HCT116 (cell line): ENCODE measurements at regions not wholly inside any gene's neighbourhood (a gene's known extent, or its start where the extent isn't known, plus 50 kb on each side); places are given as distances from the start of the nearest gene placed in this dataset.

Experiments used
- ATAC-seq: fragments of 200-7000 bp; cut with Tn5 transposase; 2 replicates; pipeline ENCODE4 v1.9.1; 2020; ENCODE audit warnings: mild to moderate bottlenecking, moderate library complexity
- BruUV-seq: library from RNA; stranded (reverse); fragments of 400-500 nt; replicated peaks from 2 replicates; lab custom pipeline; 2021; lab: Mats Ljungman, UMichigan
- CTCF ChIA-PET: fragments of 300-600 bp; sonication (Branson Sonifier 250); formaldehyde crosslinking; loops from one replicate; lab custom pipeline; 2021; ENCODE audit warnings: antibody characterized with exemption; lab: Charles Lee
- POLR2A ChIA-PET: fragments of 300-600, 350-600 bp; sonication (Branson Sonifier 250); formaldehyde crosslinking; loops from one replicate; lab custom pipeline; 2021; ENCODE audit warnings: antibody characterized with exemption; lab: Charles Lee
- RAD21 ChIA-PET, 2 experiments: fragments of 300-600 bp; sonication (Branson Sonifier 250); formaldehyde crosslinking; loops; one replicate each; lab custom pipeline; 2023; ENCODE audit warnings: low total read pairs in 2 of 2; ENCODE audit not compliant: uncharacterized antibody in 2 of 2, unreplicated experiment in 2 of 2, low non-redundant PET in 1 of 2; lab: Charles Lee
- DNase-seq: peaks from one replicate; pipeline ENCODE4 v3.0.0-alpha.2; 2010; ENCODE audit warnings: low read depth, low spot score
- H2AFZ ChIP-seq: fragments of 200-600 bp; shearing (Covaris generic), sonication (generic); 2 replicates; pipeline ENCODE4 v1.6.1; 2017; ENCODE audit warnings: low read depth, mixed run types, mixed read lengths, antibody characterized with exemption, low read length; ENCODE audit not compliant: poor library complexity, severe bottlenecking
- H3K27ac ChIP-seq: 2 replicates; pipeline ENCODE4 v1.5.1; 2012; ENCODE audit warnings: low read depth, low read length
- H3K27me3 ChIP-seq: fragments of 200-600 bp; sonication (generic); 2 replicates; pipeline ENCODE4 v1.6.1; 2016; ENCODE audit warnings: mixed run types, low read length, mixed read lengths; ENCODE audit not compliant: insufficient read depth
- H3K36me3 ChIP-seq, 2 experiments: fragments of 200-500 bp in 1 of 2; fragments of 200-600 bp in 1 of 2; sonication (Bioruptor generic) in 1 of 2; sonication (generic) in 1 of 2; 2 replicates each; pipeline versions ENCODE4 v1.5.1 to v1.6.1; 2014 to 2016; ENCODE audit warnings: low read length in 2 of 2, inconsistent platforms in 1 of 2, mixed read lengths in 1 of 2, mixed run types in 1 of 2; ENCODE audit not compliant: insufficient read depth in 2 of 2, control insufficient read depth in 1 of 2
- H3K4me1 ChIP-seq, 2 experiments: fragments of 200-600 bp in 1 of 2; sonication (generic) in 1 of 2; 2 replicates each; pipeline versions ENCODE4 v1.5.1 to v1.6.1; 2012 to 2017; ENCODE audit warnings: low read length in 2 of 2, inconsistent platforms in 1 of 2, mild to moderate bottlenecking in 1 of 2, mixed read lengths in 1 of 2, mixed run types in 1 of 2, moderate library complexity in 1 of 2; ENCODE audit not compliant: insufficient read depth in 2 of 2, control insufficient read depth in 1 of 2
- H3K4me2 ChIP-seq: fragments of 200-600 bp; sonication (generic); 2 replicates; pipeline ENCODE4 v1.6.1; 2017; ENCODE audit warnings: mixed run types, low read length, mixed read lengths
- H3K4me3 ChIP-seq, 2 experiments: fragments of 200-600 bp in 1 of 2; sonication (generic) in 1 of 2; replicated peaks in 1 of 2; 2 replicates each; pipeline ENCODE4 v1.5.1; 2011 to 2016; ENCODE audit warnings: low read length in 2 of 2, control low read depth in 1 of 2, low read depth in 1 of 2, mild to moderate bottlenecking in 1 of 2, mixed read lengths in 1 of 2, mixed run types in 1 of 2
- H3K79me2 ChIP-seq: fragments of 200-600 bp; sonication (generic); 2 replicates; pipeline ENCODE4 v1.6.1; 2017; ENCODE audit warnings: mild to moderate bottlenecking, mixed run types, low read length, moderate library complexity, mixed read lengths; ENCODE audit not compliant: insufficient read depth
- H3K9ac ChIP-seq: fragments of 200-600 bp; sonication (generic); 2 replicates; pipeline ENCODE4 v1.6.1; 2016; ENCODE audit warnings: low read length, mixed read lengths
- H3K9me2 ChIP-seq: fragments of 200-600 bp; sonication (generic), shearing (Covaris generic); 2 replicates; pipeline ENCODE4 v1.6.1; 2017; ENCODE audit warnings: mixed run types, mild to moderate bottlenecking, moderate library complexity; ENCODE audit not compliant: insufficient read depth
- H3K9me3 ChIP-seq, 2 experiments: fragments of 200-500 bp in 1 of 2; fragments of 200-600 bp in 1 of 2; sonication (Bioruptor generic) in 1 of 2; sonication (generic) in 1 of 2; 2 replicates each; pipeline ENCODE4 v1.6.1; 2014 to 2017; ENCODE audit warnings: low read length in 2 of 2, mixed read lengths in 2 of 2, inconsistent platforms in 1 of 2, low read depth in 1 of 2, mild to moderate bottlenecking in 1 of 2, mixed run types in 1 of 2, moderate library complexity in 1 of 2; ENCODE audit not compliant: control insufficient read depth in 1 of 2, insufficient read depth in 1 of 2
- H4K20me1 ChIP-seq: fragments of 200-600 bp; sonication (generic), shearing (Covaris generic); 2 replicates; pipeline ENCODE4 v1.6.1; 2017; ENCODE audit warnings: mixed run types, mild to moderate bottlenecking, moderate library complexity; ENCODE audit not compliant: insufficient read depth
- ATF3 ChIP-seq: IDR thresholded peaks from 2 replicates; pipeline ENCODE4 v1.6.1; 2012
- CBX3 ChIP-seq: IDR thresholded peaks from 2 replicates; pipeline ENCODE4 v1.6.1; 2012; ENCODE audit warnings: low read depth
- ELF1 ChIP-seq: IDR thresholded peaks from 2 replicates; pipeline ENCODE4 v1.6.1; 2012; ENCODE audit warnings: low read depth, borderline replicate concordance
- EZH2phosphoT487 ChIP-seq: fragments of 200-600 bp; IDR thresholded peaks from 2 replicates; pipeline ENCODE4 v1.6.1; 2018; ENCODE audit warnings: antibody characterized with exemption, borderline replicate concordance
- FOSL1 ChIP-seq: IDR thresholded peaks from 2 replicates; pipeline ENCODE4 v1.6.1; 2012; ENCODE audit warnings: low read depth
- JUND ChIP-seq: IDR thresholded peaks from 2 replicates; pipeline ENCODE4 v1.6.1; 2012
- MAX ChIP-seq: IDR thresholded peaks from 2 replicates; pipeline ENCODE4 v1.6.1; 2012
- POLR2A ChIP-seq: IDR thresholded peaks from 2 replicates; pipeline ENCODE4 v1.7.0; 2011; ENCODE audit warnings: borderline replicate concordance; ENCODE audit not compliant: insufficient read depth, insufficient read length; ENCODE audit errors: extremely low read depth
- POLR2AphosphoS5 ChIP-seq: IDR thresholded peaks from 2 replicates; pipeline ENCODE4 v1.6.1; 2011; ENCODE audit warnings: mild to moderate bottlenecking, low read depth, low read length, moderate library complexity
- RAD21 ChIP-seq: IDR thresholded peaks from 2 replicates; pipeline ENCODE4 v1.6.1; 2012; ENCODE audit warnings: low read depth, mild to moderate bottlenecking
- SRF ChIP-seq: IDR thresholded peaks from 2 replicates; pipeline ENCODE4 v1.6.1; 2012; ENCODE audit warnings: low read depth
- TCF7L2 ChIP-seq: IDR thresholded peaks from 2 replicates; pipeline ENCODE4 v1.7.0; 2011; ENCODE audit warnings: borderline replicate concordance, inconsistent platforms; ENCODE audit not compliant: insufficient read depth, insufficient read length; ENCODE audit errors: extremely low read depth
- ZBTB33 ChIP-seq: IDR thresholded peaks from 2 replicates; pipeline ENCODE4 v1.6.1; 2011; ENCODE audit warnings: mild to moderate bottlenecking, low read length, moderate library complexity; ENCODE audit not compliant: insufficient replicate concordance; ENCODE audit errors: extremely low read depth
- ZFX ChIP-seq: fragments of 450-650 bp; IDR thresholded peaks from 2 replicates; pipeline ENCODE4 v1.6.1; 2017
- ZNF274 ChIP-seq: fragments of 200-500 bp; sonication (Bioruptor generic); IDR thresholded peaks from 2 replicates; pipeline ENCODE4 v1.6.1; 2014; ENCODE audit warnings: mild to moderate bottlenecking, low read depth, low read length, inconsistent platforms
- intact Hi-C: fragments of 100-400 bp; cut with micrococcal nuclease; formaldehyde crosslinking; loops from 2 replicates; pipeline ENCODE4 v1.10.0; 2022

GRCh38 chr1:65681096-65681495 lies 111.6 kb upstream of the PDE4B start:
- Histone ChIP-seq H4K20me1 (no peaks in the 10 kb centered on the region), H3K27ac (no peak overlapping the region), H3K9me3 (no peaks in the 10 kb centered on the region), H3K27me3 (no peaks in the 10 kb centered on the region), H3K36me3 (no peaks in the 10 kb centered on the region), H3K9ac (no peak overlapping the region), H3K9me2 (no peaks in the 10 kb centered on the region), H3K79me2 (no peaks in the 10 kb centered on the region), H2AFZ (no peak overlapping the region), H3K4me3 (no peak overlapping the region), H3K4me2 (no peak overlapping the region), H3K4me1 (no peaks in the 10 kb centered on the region)
- no peak for DNase-seq
- ATAC-seq, result no peak
- ChIA-PET RAD21 (no interaction called here), POLR2A (no interaction called here), CTCF (no interaction called here)
- no TSS peak for BruUV-seq
- TF ChIP-seq SRF (no peak), EZH2phosphoT487 (no peak), ZFX (no peak), TCF7L2 (no peak), MAX (no peak), POLR2A (no peak), CBX3 (no peak), ATF3 (no peak), FOSL1 (no peak), ZNF274 (no peak), JUND (no peak), RAD21 (no peak), ELF1 (no peak), POLR2AphosphoS5 (no peak), ZBTB33 (no peak)
- intact Hi-C loops, result loop anchor here (10.0 kb wide), 1 partner anchor 996 kb away; no protein-coding TSS in a partner anchor
